ENCODE measurements at regions not wholly inside any gene's neighbourhood (a gene's known extent, or its start where the extent isn't known, plus 50 kb on each side); places are given as distances from the start of the nearest gene placed in this dataset.
A peak's percentile ranks its signal among the peaks of the same experiment; 100 is the strongest.

DNA sequence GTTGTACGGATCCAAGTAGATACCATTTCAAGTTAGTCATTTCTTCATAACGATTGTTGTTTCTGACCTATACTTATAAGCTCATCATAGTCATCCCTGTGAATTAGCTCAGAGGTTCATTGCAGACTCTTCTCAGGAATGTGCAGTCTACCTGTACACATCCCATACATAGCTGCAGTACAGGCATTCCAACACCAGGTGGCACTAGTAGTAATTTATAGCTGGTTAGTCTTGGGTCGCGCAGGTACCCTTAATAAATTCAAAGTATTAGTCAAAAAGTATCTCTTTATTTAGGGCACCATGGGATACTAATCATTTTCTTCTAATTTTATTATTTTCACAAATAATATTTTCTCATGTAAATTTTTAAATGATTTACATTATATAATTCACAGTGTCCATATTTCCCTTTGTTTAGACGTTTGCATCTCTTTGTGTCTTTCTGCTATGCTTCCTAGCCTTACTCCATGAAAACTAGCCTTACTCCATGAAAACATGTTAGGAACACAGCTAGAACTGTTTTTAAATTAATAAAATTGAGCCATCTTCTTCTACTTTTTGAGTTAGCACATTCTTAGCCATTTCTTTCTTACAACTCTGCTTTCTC is 128.6 kb upstream of the FAM83B start:
- TF ChIP-seq, protein P1, sequence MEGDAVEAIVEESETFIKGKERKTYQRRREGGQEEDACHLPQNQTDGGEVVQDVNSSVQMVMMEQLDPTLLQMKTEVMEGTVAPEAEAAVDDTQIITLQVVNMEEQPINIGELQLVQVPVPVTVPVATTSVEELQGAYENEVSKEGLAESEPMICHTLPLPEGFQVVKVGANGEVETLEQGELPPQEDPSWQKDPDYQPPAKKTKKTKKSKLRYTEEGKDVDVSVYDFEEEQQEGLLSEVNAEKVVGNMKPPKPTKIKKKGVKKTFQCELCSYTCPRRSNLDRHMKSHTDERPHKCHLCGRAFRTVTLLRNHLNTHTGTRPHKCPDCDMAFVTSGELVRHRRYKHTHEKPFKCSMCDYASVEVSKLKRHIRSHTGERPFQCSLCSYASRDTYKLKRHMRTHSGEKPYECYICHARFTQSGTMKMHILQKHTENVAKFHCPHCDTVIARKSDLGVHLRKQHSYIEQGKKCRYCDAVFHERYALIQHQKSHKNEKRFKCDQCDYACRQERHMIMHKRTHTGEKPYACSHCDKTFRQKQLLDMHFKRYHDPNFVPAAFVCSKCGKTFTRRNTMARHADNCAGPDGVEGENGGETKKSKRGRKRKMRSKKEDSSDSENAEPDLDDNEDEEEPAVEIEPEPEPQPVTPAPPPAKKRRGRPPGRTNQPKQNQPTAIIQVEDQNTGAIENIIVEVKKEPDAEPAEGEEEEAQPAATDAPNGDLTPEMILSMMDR (IDR thresholded peaks at IDR 0.05) = peak; percentile 90
- Histone ChIP-seq H3K27me3 (no peaks in the 10 kb centered on the region), H3K36me3 (no peaks in the 10 kb centered on the region), H3K4me1 (no peaks in the 10 kb centered on the region), H3K4me3 (no peak overlapping the region), H3K9me3 (no peaks in the 10 kb centered on the region), H3K27ac (no peak overlapping the region)
- ATAC-seq (peak; percentile 88), DNase-seq (no peak)
- intact Hi-C loops (cut with DNase I) = no loop called here

DNA sequence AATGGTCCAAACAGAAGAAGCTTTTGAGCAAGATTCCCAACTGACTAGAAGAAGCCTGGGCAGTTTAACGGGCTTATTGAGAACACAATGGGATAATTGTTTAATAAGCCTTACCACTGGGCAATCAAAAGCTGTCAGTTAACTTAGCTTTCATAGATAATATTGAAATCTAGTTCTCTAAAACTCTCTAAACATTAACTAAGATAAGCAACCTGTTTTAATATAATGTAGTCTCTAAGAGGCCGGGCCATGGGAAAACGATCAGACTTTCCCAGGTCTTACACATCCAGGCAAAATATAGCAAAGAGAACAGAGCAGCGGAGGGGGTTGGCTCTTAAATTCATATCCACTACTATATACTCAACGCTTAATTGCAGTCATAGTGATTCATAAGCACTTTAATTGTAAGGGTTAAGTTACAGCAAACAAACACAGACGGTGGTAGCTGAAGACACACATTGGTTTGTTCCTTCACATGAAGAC is 128.0 kb upstream of the FAM83B start:
- Histone ChIP-seq H3K4me3 (no peak overlapping the region), H3K36me3 (no peaks in the 10 kb centered on the region), H3K27ac (no peak overlapping the region), H3K27me3 (no peaks in the 10 kb centered on the region), H3K9me3 (no peaks in the 10 kb centered on the region), H3K4me1 (no peaks in the 10 kb centered on the region)
- no peak for ATAC-seq
- intact Hi-C loops (cut with DNase I) = no loop called here
- TF ChIP-seq, protein P1 (IDR thresholded peaks at IDR 0.05) = no peak
- DNase-seq = no peak

DNA sequence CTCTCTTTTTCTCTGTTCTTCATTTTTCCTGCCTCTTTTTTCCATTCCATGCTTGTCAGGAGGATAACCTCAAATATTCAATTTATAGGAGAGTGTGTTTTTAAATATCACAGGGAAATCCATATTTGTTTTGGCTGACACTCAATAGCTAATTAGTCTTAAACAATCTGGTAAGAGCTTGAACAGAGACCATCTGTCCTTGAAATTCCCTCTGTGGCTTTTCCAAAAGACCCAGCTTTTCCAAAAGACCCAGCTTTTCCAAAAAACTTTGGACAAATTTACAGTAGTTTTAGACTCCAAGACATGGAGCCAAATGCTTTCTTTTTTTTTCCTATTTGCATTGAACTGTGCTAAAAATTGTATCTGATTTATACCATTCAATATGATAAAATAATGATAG is 127.4 kb upstream of the FAM83B start:
- Histone ChIP-seq H3K27ac (no peak overlapping the region), H3K4me1 (no peaks in the 10 kb centered on the region), H3K4me3 (no peak overlapping the region), H3K36me3 (no peaks in the 10 kb centered on the region), H3K27me3 (no peaks in the 10 kb centered on the region), H3K9me3 (no peaks in the 10 kb centered on the region)
- ATAC-seq (no peak), DNase-seq (no peak)
- TF ChIP-seq, protein P1 (IDR thresholded peaks at IDR 0.05) = no peak
- intact Hi-C loops (cut with DNase I) = no loop called here

DNA sequence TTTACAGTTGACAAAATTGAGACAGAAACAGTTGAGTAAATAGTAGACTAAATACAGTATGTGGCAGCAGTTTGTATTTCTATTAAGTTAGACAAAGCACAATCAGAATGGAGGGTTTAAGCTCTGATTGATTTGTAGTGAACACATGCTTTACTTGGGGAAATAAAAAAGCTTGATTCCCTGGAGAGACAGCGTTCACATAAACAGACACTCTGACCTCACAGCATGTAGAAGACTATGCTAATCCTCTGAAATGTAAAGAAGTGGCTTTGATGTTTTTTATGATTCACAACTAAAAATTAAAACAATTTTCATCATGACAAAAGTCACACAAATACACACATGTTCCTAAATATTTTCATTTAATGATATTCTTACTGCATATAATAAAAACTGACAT is 126.9 kb upstream of the FAM83B start:
- Histone ChIP-seq H3K36me3 (no peaks in the 10 kb centered on the region), H3K4me3 (no peak overlapping the region), H3K9me3 (no peaks in the 10 kb centered on the region), H3K27me3 (no peaks in the 10 kb centered on the region), H3K4me1 (no peaks in the 10 kb centered on the region), H3K27ac (no peak overlapping the region)
- DNase-seq (no peak), ATAC-seq (no peak)
- TF ChIP-seq, protein P1 (IDR thresholded peaks at IDR 0.05) = no peak
- intact Hi-C loops (cut with DNase I) = no loop called here

DNA sequence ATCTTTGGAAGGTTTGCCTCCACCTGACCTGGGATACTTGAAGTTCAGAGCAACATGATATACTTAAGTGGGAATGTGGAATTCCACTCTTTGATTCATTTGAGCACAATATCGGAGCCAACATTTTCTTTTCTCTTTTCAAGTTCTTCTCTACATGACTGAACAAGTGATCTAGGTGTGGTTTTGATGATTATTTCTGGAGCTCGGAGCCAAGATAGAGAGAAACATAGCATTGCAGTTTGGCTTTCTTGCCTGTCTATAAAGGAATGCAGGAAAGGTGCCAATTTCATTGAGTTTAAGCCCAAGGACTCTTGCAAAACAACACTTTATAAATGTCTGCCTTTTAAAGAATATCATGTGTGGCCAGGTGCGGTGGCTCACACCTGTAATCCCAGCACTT is 124.2 kb upstream of the FAM83B start:
- H3K9me3 ChIP-seq = no peaks in the 10 kb centered on the region
- ATAC-seq (no peak), DNase-seq (no peak)
- no peaks in the 10 kb centered on the region for H3K27me3 ChIP-seq
- no peak overlapping the region for H3K4me3 ChIP-seq
- H3K36me3 ChIP-seq = no peaks in the 10 kb centered on the region
- H3K27ac ChIP-seq = no peak overlapping the region
- TF ChIP-seq, protein P1 (IDR thresholded peaks at IDR 0.05) = no peak
- intact Hi-C loops (cut with DNase I) = no loop called here
- H3K4me1 ChIP-seq = no peaks in the 10 kb centered on the region

DNA sequence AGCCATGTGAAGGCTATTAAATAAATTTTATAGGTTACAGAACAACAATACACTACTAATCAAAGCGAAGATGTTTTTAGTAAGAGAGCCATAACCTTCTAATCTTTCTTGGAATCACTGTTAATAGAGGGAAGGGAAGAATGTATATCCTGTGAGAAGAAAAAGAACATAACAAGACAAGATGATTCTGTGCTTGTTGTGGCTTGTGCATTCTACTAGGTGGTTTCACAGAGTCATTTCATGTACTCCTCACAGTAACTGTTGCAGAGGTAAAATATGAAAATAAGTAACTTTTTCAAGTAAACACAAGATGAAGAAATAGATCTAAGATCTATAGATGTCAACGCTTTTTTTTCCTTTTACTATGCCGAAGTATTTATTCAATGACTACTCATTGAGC is 116.9 kb upstream of the FAM83B start:
- no peak for DNase-seq
- intact Hi-C loops (cut with DNase I) = no loop called here
- H3K4me1 ChIP-seq = no peaks in the 10 kb centered on the region
- H3K36me3 ChIP-seq = no peaks in the 10 kb centered on the region
- H3K4me3 ChIP-seq = no peak overlapping the region
- H3K27me3 ChIP-seq = no peaks in the 10 kb centered on the region
- H3K9me3 ChIP-seq = no peaks in the 10 kb centered on the region
- TF ChIP-seq, protein P1 (IDR thresholded peaks at IDR 0.05) = no peak
- ATAC-seq = no peak
- no peak overlapping the region for H3K27ac ChIP-seq
